SW 1271 (cell line): ENCODE measurements at regions not wholly inside any gene's neighbourhood (a gene's known extent, or its start where the extent isn't known, plus 50 kb on each side); places are given as distances from the start of the nearest gene placed in this dataset.
A peak's percentile ranks its signal among the peaks of the same experiment; 100 is the strongest.

ENCODE experiments used
- DNase-seq, 2 experiments: peaks; one replicate each; lab custom pipeline; 2025; lab: John Stamatoyannopoulos, UW

DNA sequence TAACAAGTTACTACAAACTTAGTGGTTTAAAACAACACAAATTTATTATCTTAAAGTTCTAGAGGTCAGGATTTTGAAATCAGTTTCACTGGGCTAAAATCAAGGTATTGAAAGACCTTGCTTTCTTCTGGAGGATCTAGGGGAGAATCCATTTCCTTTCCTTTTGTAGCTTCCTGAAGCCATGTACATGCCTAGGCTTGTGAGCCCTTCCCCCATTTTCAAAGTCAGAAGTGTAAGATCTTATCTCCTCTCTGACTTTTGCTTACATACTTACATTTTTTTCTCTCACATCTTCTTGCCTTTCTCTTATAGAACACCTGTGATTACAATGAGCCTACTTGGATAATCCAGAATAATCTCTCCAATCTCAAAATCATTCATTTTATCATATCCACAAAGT, 78.7 kb upstream of the MBOAT2 start:
- DNase-seq, result no peak

DNA sequence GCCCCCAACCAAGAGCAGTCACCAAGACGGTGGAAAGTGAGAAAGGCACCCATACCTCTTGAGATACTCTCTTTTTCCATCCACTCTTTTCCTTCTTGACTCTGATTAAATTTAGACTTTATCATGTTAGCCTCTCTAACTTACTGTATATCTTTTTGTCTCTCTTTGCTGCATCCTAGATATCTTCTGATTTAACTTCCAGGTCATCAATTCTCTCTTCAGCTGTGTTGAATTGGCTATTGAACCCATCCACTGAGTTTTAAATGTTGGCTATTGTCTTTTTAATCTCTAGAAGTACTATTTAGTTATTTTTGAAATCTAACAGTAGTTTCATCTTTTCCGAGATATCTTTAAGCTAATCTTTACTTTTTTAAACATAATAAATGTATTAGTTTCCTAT, 78.3 kb upstream of the MBOAT2 start:
- no peak for DNase-seq

DNA sequence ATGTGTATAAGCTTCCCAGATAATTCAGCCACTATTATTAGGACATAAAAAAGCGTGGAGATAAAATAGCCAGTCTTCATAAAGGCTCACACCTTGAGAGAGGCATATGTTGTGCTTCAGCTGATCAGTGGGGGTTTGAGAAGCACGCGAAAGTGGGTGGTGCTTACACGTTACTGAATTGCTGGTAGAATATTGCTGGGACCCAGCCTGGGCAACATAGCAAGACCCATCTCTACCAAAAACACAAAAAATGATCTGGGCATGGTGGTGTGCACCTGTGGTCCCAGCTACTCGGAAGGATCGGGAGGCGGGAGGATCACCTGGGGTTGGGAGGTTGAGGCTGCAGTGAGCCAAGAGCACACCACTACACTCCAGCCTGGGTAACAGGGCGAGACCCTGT, 74.9 kb upstream of the MBOAT2 start:
- no peak for DNase-seq

DNA sequence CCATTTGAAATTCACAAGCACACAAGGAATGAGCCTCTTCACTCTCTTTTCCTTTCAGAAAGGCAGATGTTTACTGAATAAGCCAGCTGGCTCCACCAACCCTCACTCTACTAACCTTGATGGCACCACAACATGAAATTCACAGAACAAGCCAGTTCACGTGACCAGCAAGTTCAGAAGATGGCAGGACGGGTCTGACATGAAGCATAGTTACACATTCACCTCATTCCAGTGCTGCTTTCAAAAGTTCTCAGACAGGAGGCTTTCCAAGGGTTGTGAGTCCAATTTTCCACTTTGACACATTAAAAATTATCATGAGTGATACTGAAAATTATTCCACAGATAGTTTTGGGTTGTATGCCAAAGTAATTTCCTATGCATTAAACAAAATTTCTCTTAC, 74.2 kb upstream of the MBOAT2 start:
- DNase-seq, result no peak

DNA sequence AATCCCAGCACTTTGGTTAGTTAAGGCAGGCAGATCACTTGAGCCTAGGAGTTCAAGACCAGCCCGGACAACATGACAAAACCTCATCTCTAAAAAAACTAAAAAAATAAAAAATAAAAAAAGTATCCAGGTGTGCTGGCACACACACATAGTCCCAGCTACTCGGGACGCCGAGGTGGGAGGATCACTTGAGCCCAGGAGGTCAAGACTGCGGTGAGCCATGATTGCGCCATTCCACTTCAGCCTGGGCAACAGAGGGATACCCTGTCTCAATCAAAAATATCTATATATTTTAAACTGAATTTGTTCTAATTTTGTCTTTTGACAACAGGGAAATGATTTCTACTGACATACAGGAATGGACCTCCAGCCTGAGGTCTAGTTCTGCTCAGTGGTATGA, 73.3 kb upstream of the MBOAT2 start:
- DNase-seq, result no peak

DNA sequence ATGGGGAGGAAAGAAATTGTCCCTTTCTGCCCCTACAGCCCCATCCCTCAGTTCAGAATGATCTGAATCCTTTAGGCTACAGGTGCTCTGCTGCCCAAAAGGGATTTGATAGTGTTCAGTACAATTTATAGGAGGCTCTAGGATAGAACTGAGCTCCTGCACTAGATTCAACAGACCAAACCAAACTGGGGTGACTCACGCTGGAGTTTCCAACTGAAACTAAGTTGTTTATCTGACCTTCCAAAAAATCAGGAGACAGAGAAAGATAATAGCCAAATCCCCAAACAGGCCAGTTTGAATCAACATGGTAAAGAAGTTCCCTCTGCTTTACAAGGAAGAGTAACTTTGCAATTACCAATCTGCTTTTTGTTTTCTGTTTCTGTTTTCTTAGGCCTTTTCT, 72.7 kb upstream of the MBOAT2 start:
- DNase-seq, result no peak

DNA sequence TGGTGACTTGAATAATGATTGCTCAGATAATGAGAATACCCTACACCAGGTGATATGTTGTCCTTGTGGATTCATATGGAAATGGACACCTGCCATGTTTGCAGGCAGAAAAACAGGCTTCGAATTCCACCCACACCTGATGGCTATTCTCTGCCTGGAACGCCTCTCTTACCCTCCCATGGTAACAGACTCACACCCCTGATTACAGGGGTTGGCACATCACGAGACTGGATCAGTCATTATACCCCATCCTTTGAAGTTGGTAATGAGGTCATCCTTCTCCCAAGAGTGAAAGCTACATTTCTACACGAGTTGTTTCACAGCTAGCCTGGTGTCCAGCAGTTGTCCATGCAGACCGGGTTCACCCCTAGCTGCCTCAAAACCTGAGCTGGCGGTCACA, 71.4 kb upstream of the MBOAT2 start:
- no peak for DNase-seq

DNA sequence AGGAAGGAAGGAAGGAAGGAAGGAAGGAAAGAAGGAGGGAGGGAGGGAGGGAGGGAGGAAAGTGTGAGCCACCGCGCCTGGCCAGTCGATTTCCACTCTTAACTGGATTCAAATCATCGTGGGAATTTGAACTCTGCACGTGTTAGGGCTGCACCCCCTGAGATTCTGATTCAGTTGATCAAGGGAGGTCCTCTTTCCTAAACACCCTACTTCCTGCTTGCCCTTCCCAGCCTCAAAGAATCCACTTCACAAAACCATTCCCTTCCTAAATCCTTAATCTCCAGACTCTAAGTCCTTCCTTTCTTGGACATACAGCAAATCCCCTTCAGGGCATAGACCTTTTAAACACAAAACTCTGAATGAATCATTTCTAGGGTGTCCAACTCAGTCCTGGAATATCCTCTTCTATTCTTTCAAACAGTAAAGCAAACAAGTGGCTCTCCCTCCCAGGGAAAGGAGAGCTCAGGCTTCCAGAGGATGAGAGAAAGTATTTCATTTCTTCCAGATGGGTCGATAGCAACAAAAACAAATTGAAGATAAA, 68.2 kb upstream of the MBOAT2 start:
- no peak for DNase-seq

DNA sequence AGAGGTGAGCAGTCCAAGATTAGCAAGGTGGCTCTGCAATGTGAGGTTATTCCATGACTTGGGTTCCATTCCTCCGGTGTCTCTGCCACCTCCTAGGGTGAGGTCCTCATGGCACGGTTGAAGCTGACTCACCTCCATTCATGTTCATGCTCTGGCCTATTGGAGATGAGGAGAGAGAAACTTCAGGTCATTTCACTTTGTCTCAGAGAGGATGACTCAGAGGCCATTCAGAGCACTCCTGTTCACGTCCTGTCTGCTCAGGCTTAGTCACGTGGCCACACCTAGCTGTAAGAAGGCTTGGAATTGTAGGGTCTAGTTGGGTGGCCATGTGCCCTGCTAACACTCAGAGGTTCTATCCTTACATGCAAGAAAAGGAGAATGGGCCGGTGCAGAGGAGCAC, 67.5 kb upstream of the MBOAT2 start:
- DNase-seq, result peak; percentile 75 to 80

DNA sequence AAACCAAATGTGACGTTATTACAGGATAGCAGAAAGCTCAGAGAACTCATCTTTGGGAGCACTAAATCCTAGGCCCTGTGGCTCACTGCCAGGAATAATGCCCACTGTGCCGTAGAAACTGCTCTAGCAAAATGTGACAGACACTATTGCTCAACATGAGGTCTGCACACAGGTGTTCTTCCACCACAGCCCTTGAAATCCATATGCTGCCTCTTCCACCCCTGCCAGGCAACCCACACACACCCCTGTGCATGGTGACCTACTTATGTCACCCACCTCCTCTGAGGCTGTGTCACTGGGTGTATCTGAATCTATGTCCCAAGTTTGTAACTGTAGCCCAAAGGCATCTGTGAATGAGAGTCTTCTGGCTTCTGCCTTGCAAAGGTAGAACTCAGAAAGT, 66.1 kb upstream of the MBOAT2 start:
- no peak for DNase-seq

DNA sequence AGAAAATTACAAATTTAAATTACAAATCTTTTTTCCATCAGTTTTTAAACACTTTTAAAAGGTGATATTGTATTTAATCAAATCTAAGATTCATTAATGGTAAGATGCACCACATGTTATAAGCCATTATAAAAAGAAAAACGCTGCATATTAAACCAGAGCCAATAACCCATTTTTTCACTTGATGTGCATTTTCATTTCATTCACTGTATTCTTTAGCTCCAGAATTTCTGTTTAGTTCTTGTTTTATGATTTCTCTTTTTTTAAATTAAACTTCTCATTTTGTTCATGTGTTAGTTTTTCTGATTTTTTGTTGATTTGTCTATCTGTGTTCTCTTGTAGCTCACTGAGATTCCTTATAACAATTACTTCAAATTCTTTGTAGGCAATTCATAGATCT, 62.4 kb upstream of the MBOAT2 start:
- no peak for DNase-seq

DNA sequence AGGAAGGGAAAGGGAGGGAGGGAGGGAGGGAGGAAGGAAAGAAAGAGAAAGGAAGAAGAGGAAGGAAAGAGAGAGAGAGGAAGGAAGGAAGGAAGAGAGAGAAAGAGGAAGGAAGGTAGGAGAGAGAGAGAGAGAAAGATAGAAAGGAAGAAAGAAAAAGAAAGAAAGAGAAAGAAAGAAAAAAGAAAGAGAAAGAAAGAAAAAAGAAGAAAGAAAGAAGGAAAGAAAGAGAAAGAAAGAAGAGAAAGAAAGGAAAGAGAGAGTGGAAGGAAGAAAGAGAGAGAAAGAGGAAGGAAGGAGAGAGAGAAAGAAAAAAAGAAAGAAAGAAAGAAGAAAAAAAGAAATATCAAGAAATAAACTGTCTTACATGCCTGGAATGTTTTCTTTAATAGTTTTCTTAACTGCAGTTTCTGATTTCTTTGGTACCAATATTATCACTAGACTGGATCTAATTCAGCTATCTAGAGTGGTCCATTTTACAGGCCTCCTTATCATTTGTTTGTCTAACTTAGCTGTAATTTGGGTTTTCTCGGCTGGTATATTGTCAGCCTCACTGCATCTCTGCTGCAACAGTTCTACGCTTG, 59.6 kb upstream of the MBOAT2 start:
- DNase-seq, result no peak

DNA sequence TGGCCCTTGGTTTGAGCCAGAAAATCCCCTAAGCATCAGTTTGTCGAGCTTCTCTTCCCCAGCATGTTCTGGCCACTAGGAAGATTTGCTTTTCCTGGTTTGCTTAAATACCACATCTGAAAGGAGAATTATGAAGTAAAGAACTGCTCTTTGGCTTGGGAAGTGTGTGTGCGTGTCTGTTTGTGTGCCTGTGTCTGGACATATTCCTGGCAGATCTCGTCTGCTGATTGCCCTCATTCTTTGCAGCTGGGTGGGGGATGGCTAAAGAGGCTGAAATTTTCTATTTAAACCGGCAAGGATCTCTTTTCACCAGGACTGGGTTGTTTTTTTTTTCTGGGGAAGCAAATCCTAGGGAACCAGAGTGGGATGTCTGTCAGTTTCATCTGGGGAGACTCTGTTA, 57.3 kb upstream of the MBOAT2 start:
- DNase-seq, result no peak

DNA sequence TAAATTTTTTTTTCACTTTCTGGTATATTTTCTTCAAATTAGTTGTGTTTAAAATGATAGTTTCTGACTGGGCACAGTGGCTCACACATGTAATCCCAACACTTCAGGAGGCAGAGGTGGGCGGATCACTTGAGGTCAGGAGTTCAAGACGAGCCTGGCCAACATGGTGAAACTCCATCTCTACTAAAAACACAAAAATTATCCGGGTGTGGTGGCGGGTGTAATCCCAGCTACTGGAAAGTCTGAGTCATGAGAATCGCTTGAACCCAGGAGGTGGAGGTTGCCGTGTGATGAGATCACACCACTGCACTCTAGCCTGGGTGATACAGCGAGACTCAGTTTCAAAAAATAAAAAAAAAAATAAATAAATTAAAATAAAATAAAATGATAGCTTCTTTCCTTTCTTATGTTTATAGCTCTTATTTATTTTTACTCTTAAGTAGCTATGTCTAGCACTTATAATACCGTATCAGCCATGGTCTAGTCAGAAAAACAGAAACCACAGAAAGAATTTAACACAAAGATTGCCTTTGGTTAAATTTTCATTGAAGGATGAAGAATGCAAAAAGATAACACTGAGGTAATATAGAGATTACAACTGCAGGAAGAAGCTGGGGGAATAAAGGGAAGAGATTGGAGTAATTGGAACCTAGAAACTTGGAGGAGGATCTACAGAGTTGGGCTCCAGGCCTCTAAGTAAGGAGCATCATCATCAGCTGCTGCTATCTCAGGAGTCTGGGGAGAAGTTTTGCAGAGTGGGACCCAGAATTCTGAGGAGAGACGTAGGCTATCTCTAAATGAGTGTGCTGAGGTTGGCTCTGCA, 54.7 kb upstream of the MBOAT2 start:
- DNase-seq, result no peak

DNA sequence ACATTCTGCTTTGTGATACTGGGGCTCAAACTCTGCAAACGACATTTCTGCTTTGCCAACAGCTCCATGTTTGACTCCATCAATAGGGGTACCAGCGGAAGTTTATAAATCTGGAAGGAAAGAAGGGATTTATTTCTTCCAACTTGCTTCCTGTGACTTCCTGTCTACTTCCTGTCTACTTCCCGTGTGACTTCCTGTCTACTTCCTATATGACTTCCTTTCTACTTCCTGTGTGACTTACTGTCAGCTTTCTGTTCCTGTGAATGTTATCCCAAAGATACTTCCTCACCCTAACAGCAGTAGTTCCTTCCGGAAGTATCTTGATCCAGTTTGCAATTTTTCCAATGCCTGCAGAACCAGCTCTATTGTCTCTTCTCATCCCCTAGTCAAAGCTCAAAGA, 52.0 kb upstream of the MBOAT2 start:
- no peak for DNase-seq

DNA sequence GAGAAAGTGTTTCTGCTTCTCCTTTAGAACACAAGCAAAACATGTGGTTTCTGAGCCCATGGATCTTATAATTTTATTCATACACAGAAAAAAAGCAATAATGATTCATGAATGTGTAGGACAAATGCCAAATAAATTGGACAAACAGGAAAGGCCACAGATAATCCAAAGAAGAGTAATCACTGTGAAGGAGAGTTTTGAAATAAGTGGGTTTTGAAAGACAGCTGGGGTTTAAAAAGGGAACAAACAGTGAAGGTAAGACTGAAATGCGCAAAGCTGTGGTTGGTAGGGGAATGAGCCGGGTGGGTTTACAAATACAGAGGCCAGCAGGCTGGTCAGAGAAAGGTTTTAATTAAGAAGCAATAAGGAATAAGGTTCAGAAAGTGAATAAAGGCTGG, 50.0 kb upstream of the MBOAT2 start:
- DNase-seq, result no peak
